ENCODE measurements at regions not wholly inside any gene's neighbourhood (a gene's known extent, or its start where the extent isn't known, plus 50 kb on each side); places are given as distances from the start of the nearest gene placed in this dataset.

DNA sequence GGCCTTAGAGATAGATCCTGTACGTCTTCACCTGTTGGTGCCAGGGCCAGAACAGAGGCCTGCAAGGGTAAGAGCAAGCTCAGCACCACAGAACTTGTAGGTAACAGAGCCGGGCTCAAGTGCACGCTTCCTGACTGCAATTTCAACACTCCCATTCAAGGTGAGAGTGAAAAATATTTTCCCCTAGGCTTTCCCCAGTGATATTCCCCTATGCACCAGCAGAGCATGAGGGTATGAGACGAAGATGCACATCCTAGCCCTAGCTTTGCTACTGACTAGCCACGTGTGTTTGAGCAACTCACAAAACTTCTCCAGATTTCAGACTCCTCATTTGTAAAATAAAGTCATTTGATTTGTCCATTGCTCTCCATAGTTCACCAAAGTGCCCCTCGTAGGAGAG lies 411.6 kb downstream of the ZNF521 start:
- no peak for TF ChIP-seq CTCF (IDR thresholded peaks at IDR 0.05; ENCODE audit: insufficient read depth, low read length, severe bottlenecking)
- FAIRE-seq (no peak), DNase-seq (ENCODE audit: low read depth) (no peak)
- no peak overlapping the region for H3K4me3 ChIP-seq (ENCODE audit: low read depth, low read length)
- H3K36me3 ChIP-seq (ENCODE audit: control insufficient read depth, insufficient read depth, low read length) = no peaks in the 10 kb centered on the region
- no peaks in the 10 kb centered on the region for H3K27me3 ChIP-seq (ENCODE audit: control insufficient read depth, insufficient read depth, low read length)

- no peak overlapping the region for H3K4me3 ChIP-seq (ENCODE audit: low read depth, low read length)
- H3K36me3 ChIP-seq (ENCODE audit: control insufficient read depth, insufficient read depth, low read length) = no peaks in the 10 kb centered on the region
- no peaks in the 10 kb centered on the region for H3K27me3 ChIP-seq (ENCODE audit: control insufficient read depth, insufficient read depth, low read length)
- no peak for FAIRE-seq
- DNase-seq (ENCODE audit: low read depth) = no peak
- TF ChIP-seq CTCF (IDR thresholded peaks at IDR 0.05; ENCODE audit: insufficient read depth, low read length, severe bottlenecking) = no peak
Measured at GRCh38 chr18:24941174-24941951, 410.6 kb downstream of the ZNF521 start.

DNA sequence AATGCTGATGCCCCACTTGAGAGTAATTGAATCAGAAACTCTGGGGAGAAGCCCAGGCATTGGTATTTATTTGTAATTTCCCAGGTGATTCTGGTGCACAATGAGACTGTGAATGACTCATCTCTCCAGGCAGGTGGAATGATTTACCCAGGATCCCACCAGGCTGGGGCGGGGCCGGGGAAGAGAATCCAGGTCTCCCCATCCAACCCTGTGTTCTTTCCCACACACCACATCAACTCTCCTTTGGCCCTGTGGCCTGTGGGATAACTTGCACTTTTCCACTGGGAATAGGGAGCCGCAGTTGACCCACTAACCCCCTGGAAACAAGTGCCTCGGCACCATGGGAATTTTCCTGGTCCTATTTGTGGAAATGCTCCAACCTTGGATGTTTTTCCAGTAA lies 409.8 kb downstream of the ZNF521 start:
- DNase-seq (ENCODE audit: low read depth) = no peak
- H3K27me3 ChIP-seq (ENCODE audit: control insufficient read depth, insufficient read depth, low read length) = no peaks in the 10 kb centered on the region
- no peak for FAIRE-seq
- no peak overlapping the region for H3K4me3 ChIP-seq (ENCODE audit: low read depth, low read length)
- TF ChIP-seq CTCF (IDR thresholded peaks at IDR 0.05; ENCODE audit: insufficient read depth, low read length, severe bottlenecking) = no peak
- H3K36me3 ChIP-seq (ENCODE audit: control insufficient read depth, insufficient read depth, low read length) = no peaks in the 10 kb centered on the region

- Histone ChIP-seq H3K36me3 (ENCODE audit: control insufficient read depth, insufficient read depth, low read length) (no peaks in the 10 kb centered on the region), H3K27me3 (ENCODE audit: control insufficient read depth, insufficient read depth, low read length) (no peaks in the 10 kb centered on the region), H3K4me3 (ENCODE audit: low read depth, low read length) (no peak overlapping the region)
- no peak for TF ChIP-seq CTCF (IDR thresholded peaks at IDR 0.05; ENCODE audit: insufficient read depth, low read length, severe bottlenecking)
- FAIRE-seq = no peak
- DNase-seq (ENCODE audit: low read depth) = no peak
Measured at GRCh38 chr18:24947521-24948305, 404.3 kb downstream of the ZNF521 start.

DNA sequence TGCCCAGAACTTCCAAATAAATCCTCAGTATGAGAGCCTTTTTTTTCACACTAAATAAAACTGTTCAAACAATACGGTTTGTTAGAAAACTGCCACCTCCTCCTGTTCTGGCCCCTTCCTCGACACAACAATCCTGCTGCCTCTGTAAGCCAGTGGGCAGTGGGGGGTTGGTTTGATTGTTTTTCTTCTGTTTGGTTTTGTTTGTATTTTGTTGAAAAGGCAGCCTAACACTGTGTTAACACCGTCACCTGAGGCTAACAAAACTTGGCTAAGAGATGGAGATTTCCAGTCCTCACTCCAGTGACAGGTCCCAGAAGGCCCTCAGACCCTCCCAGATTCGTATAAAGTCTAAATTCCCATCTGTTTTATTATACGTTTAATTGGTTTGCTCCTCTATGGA lies 402.1 kb downstream of the ZNF521 start:
- FAIRE-seq (no peak), DNase-seq (ENCODE audit: low read depth) (no peak)
- no peaks in the 10 kb centered on the region for H3K36me3 ChIP-seq (ENCODE audit: control insufficient read depth, insufficient read depth, low read length)
- no peak overlapping the region for H3K4me3 ChIP-seq (ENCODE audit: low read depth, low read length)
- no peak for TF ChIP-seq CTCF (IDR thresholded peaks at IDR 0.05; ENCODE audit: insufficient read depth, low read length, severe bottlenecking)
- H3K27me3 ChIP-seq (ENCODE audit: control insufficient read depth, insufficient read depth, low read length) = no peaks in the 10 kb centered on the region
